Uterus (tissue), 2 donors: ENCODE measurements at regions not wholly inside any gene's neighbourhood (a gene's known extent, or its start where the extent isn't known, plus 50 kb on each side); places are given as distances from the start of the nearest gene placed in this dataset.
"Not testable (repeated sequence)": the region's sequence is repeated elsewhere in the genome, so short reads cannot be mapped to it uniquely, and the experiment has no call there.

Experiments
- CTCF ChIP-seq, 4 experiments: fragments of 200-600 bp in 2 of 4; fragments of 450-650 bp in 2 of 4; sonication (generic) in 2 of 4; IDR thresholded peaks; one replicate each; pipeline ENCODE4 v1.5.1; 2016 to 2019; ENCODE audit warnings: antibody characterized with exemption in 4 of 4, mild to moderate bottlenecking in 2 of 4, moderate library complexity in 1 of 4
- POLR2A ChIP-seq, 2 donors: fragments of 450-650 bp; IDR thresholded peaks; one replicate each; pipeline ENCODE4 v1.6.1; 2016; ENCODE audit warnings: antibody characterized with exemption in 2 of 2, mild to moderate bottlenecking in 1 of 2, moderate library complexity in 1 of 2

- not testable (repeated sequence) for TF ChIP-seq CTCF, POLR2A (IDR thresholded peaks at IDR 0.05)
Measured at GRCh38 chr1:273772-274171, 177.7 kb downstream of the OR4F29 start.
